Activated T-helper 17 cell treated with anti-CD3 and anti-CD28 coated beads, Interleukin-2, amount 50 U/mL, for 72 hours (primary cell): ENCODE measurements at regions not wholly inside any gene's neighbourhood (a gene's known extent, or its start where the extent isn't known, plus 50 kb on each side); places are given as distances from the start of the nearest gene placed in this dataset.

Source experiments
- ATAC-seq: fragments of 150-1000 bp; cut with Tn5 transposase; replicated peaks from 2 replicates; pipeline ENCODE4 v1.10.0; 2021; ENCODE audit warnings: mild to moderate bottlenecking, moderate library complexity
- H3K27ac Mint-ChIP-seq: one replicate; pipeline ENCODE4 v1.8.0; 2022; ENCODE audit warnings: mixed read lengths
- H3K27me3 Mint-ChIP-seq: one replicate; pipeline ENCODE4 v1.8.0; 2022; ENCODE audit warnings: mixed read lengths
- H3K36me3 Mint-ChIP-seq: one replicate; pipeline ENCODE4 v1.8.0; 2022; ENCODE audit warnings: low read depth, mild to moderate bottlenecking, mixed read lengths
- H3K4me1 Mint-ChIP-seq: one replicate; pipeline ENCODE4 v1.8.0; 2022; ENCODE audit warnings: mixed read lengths
- H3K4me3 Mint-ChIP-seq: one replicate; pipeline ENCODE4 v1.8.0; 2022; ENCODE audit warnings: mild to moderate bottlenecking, mixed read lengths
- H3K9me3 Mint-ChIP-seq: one replicate; pipeline ENCODE4 v1.8.0; 2022; ENCODE audit warnings: mixed read lengths

- Mint-ChIP-seq H3K4me3 (no peak overlapping the region), H3K9me3 (no peaks in the 10 kb centered on the region), H3K27ac (no peak overlapping the region), H3K36me3 (no peaks in the 10 kb centered on the region), H3K27me3 (peaks cover 10% of the 10 kb centered on the region), H3K4me1 (no peaks in the 10 kb centered on the region)
- no peak for ATAC-seq
Measured at GRCh38 chr6:169962604-169963469, 211.4 kb downstream of the ERMARD start.

- Mint-ChIP-seq H3K27ac (no peak overlapping the region), H3K36me3 (no peaks in the 10 kb centered on the region), H3K4me3 (peak overlapping the region; percentile 33), H3K4me1 (no peaks in the 10 kb centered on the region), H3K27me3 (peaks cover 10% of the 10 kb centered on the region), H3K9me3 (no peaks in the 10 kb centered on the region)
- peak; percentile 39 for ATAC-seq
Measured at GRCh38 chr6:169961772-169962561, 210.5 kb downstream of the ERMARD start.

- Mint-ChIP-seq H3K4me3 (peak overlapping the region; percentile 33), H3K36me3 (no peaks in the 10 kb centered on the region), H3K9me3 (no peaks in the 10 kb centered on the region), H3K4me1 (no peaks in the 10 kb centered on the region), H3K27ac (no peak overlapping the region), H3K27me3 (peaks cover 10% of the 10 kb centered on the region)
- no peak for ATAC-seq
Measured at GRCh38 chr6:169960886-169961611, 209.6 kb downstream of the ERMARD start.

- H3K9me3 Mint-ChIP-seq, result no peaks in the 10 kb centered on the region
- no peak overlapping the region for H3K27ac Mint-ChIP-seq
- H3K4me1 Mint-ChIP-seq, result no peaks in the 10 kb centered on the region
- ATAC-seq, result no peak
- H3K27me3 Mint-ChIP-seq, result peaks cover 11% of the 10 kb centered on the region
- no peak overlapping the region for H3K4me3 Mint-ChIP-seq
- H3K36me3 Mint-ChIP-seq, result no peaks in the 10 kb centered on the region
Measured at GRCh38 chr6:169960521-169960885, 209.1 kb downstream of the ERMARD start.

GRCh38 chr6:169960003-169960344 lies 208.6 kb downstream of the ERMARD start:
- H3K36me3 Mint-ChIP-seq, result no peaks in the 10 kb centered on the region
- no peak for ATAC-seq
- no peaks in the 10 kb centered on the region for H3K4me1 Mint-ChIP-seq
- H3K4me3 Mint-ChIP-seq, result no peak overlapping the region
- peaks cover 11% of the 10 kb centered on the region for H3K27me3 Mint-ChIP-seq
- H3K27ac Mint-ChIP-seq, result no peak overlapping the region
- no peaks in the 10 kb centered on the region for H3K9me3 Mint-ChIP-seq

- Mint-ChIP-seq H3K4me3 (no peak overlapping the region), H3K27ac (no peak overlapping the region), H3K4me1 (no peaks in the 10 kb centered on the region), H3K36me3 (no peaks in the 10 kb centered on the region), H3K27me3 (peaks cover 12% of the 10 kb centered on the region), H3K9me3 (no peaks in the 10 kb centered on the region)
- peak; percentile 50 for ATAC-seq
Measured at GRCh38 chr6:169959136-169960002, 207.9 kb downstream of the ERMARD start.

- Mint-ChIP-seq H3K36me3 (no peaks in the 10 kb centered on the region), H3K4me1 (no peaks in the 10 kb centered on the region), H3K27ac (no peak overlapping the region), H3K4me3 (no peak overlapping the region), H3K9me3 (no peaks in the 10 kb centered on the region), H3K27me3 (peaks cover 12% of the 10 kb centered on the region)
- no peak for ATAC-seq
Measured at GRCh38 chr6:169958510-169958909, 207.1 kb downstream of the ERMARD start.

GRCh38 chr6:169957351-169957963 lies 206.0 kb downstream of the ERMARD start:
- Mint-ChIP-seq H3K36me3 (no peaks in the 10 kb centered on the region), H3K4me1 (no peaks in the 10 kb centered on the region), H3K27me3 (peaks cover 12% of the 10 kb centered on the region), H3K27ac (no peak overlapping the region), H3K9me3 (no peaks in the 10 kb centered on the region), H3K4me3 (no peak overlapping the region)
- no peak for ATAC-seq

GRCh38 chr6:169956580-169956979 lies 205.2 kb downstream of the ERMARD start:
- Mint-ChIP-seq H3K27me3 (peaks cover 12% of the 10 kb centered on the region), H3K36me3 (no peaks in the 10 kb centered on the region), H3K9me3 (no peaks in the 10 kb centered on the region), H3K4me1 (no peaks in the 10 kb centered on the region), H3K4me3 (no peak overlapping the region), H3K27ac (no peak overlapping the region)
- no peak for ATAC-seq

- no peaks in the 10 kb centered on the region for H3K4me1 Mint-ChIP-seq
- no peaks in the 10 kb centered on the region for H3K36me3 Mint-ChIP-seq
- H3K4me3 Mint-ChIP-seq, result no peak overlapping the region
- no peaks in the 10 kb centered on the region for H3K9me3 Mint-ChIP-seq
- no peak overlapping the region for H3K27ac Mint-ChIP-seq
- ATAC-seq, result no peak
- H3K27me3 Mint-ChIP-seq, result peaks cover 8% of the 10 kb centered on the region
Measured at GRCh38 chr6:169955731-169956437, 204.5 kb downstream of the ERMARD start.

- H3K4me1 Mint-ChIP-seq, result no peaks in the 10 kb centered on the region
- H3K27me3 Mint-ChIP-seq, result peaks cover 8% of the 10 kb centered on the region
- H3K36me3 Mint-ChIP-seq, result no peaks in the 10 kb centered on the region
- no peak for ATAC-seq
- H3K9me3 Mint-ChIP-seq, result no peaks in the 10 kb centered on the region
- H3K27ac Mint-ChIP-seq, result peak overlapping the region; percentile 4
- no peak overlapping the region for H3K4me3 Mint-ChIP-seq
Measured at GRCh38 chr6:169954977-169955376, 203.6 kb downstream of the ERMARD start.

- no peak overlapping the region for H3K27ac Mint-ChIP-seq
- no peaks in the 10 kb centered on the region for H3K4me1 Mint-ChIP-seq
- ATAC-seq, result no peak
- H3K4me3 Mint-ChIP-seq, result no peak overlapping the region
- H3K9me3 Mint-ChIP-seq, result no peaks in the 10 kb centered on the region
- peaks cover 8% of the 10 kb centered on the region for H3K27me3 Mint-ChIP-seq
- no peaks in the 10 kb centered on the region for H3K36me3 Mint-ChIP-seq
Measured at GRCh38 chr6:169953686-169954085, 202.3 kb downstream of the ERMARD start.

- no peak overlapping the region for H3K27ac Mint-ChIP-seq
- ATAC-seq, result peak; percentile 35
- no peaks in the 10 kb centered on the region for H3K4me1 Mint-ChIP-seq
- H3K27me3 Mint-ChIP-seq, result peaks cover 8% of the 10 kb centered on the region
- H3K9me3 Mint-ChIP-seq, result no peaks in the 10 kb centered on the region
- H3K36me3 Mint-ChIP-seq, result no peaks in the 10 kb centered on the region
- H3K4me3 Mint-ChIP-seq, result no peak overlapping the region
Measured at GRCh38 chr6:169950558-169950957, 199.1 kb downstream of the ERMARD start.
